ENCODE measurements at regions not wholly inside any gene's neighbourhood (a gene's known extent, or its start where the extent isn't known, plus 50 kb on each side); places are given as distances from the start of the nearest gene placed in this dataset.
A peak's percentile ranks its signal among the peaks of the same experiment; 100 is the strongest.

- Histone ChIP-seq H2BK5ac (ENCODE audit: low read depth, low read length, poor library complexity, severe bottlenecking) (no peak overlapping the region), H3K4ac (ENCODE audit: low read depth in 1 of 2, low read length in 2 of 2) (no peak overlapping the region), H3K36me3 (ENCODE audit: control insufficient read depth in 1 of 2, insufficient read depth in 2 of 2, low read depth in 1 of 2, low read length in 2 of 2) (no peaks in the 10 kb centered on the region), H4K91ac (ENCODE audit: low read length) (no peak overlapping the region), H2BK15ac (ENCODE audit: low read depth, poor library complexity, severe bottlenecking) (no peak overlapping the region), H2AK5ac (ENCODE audit: low read length, severe bottlenecking) (no peak overlapping the region), H3K27ac (ENCODE audit: low read length, poor library complexity, severe bottlenecking) (no peak overlapping the region), H2AFZ (ENCODE audit: low read depth, low read length) (no peak overlapping the region), H3K27me3 (ENCODE audit: control insufficient read depth in 1 of 2, insufficient read depth in 1 of 2, low read length in 2 of 2) (no peaks in the 10 kb centered on the region), H3K9me3 (ENCODE audit: control insufficient read depth, low read length) (no peaks in the 10 kb centered on the region), H3K4me3 (ENCODE audit: insufficient read depth in 1 of 2, low read depth in 1 of 2, low read length in 2 of 2) (no peak overlapping the region), H3K79me1 (replicated peaks; ENCODE audit: low read length, poor library complexity, severe bottlenecking) (no peaks in the 10 kb centered on the region), H2BK12ac (ENCODE audit: low read length in 2 of 2) (no peak overlapping the region), H4K8ac (ENCODE audit: low read length) (no peak overlapping the region), H3K4me2 (ENCODE audit: low read length, poor library complexity, severe bottlenecking) (no peak overlapping the region), H3K23ac (ENCODE audit: low read length in 2 of 2) (no peak overlapping the region), H2BK120ac (ENCODE audit: low read depth, low read length) (no peak overlapping the region), H3K9ac (ENCODE audit: low read length) (no peak overlapping the region), H3K14ac (ENCODE audit: low read length in 2 of 2) (no peak overlapping the region), H3K4me1 (ENCODE audit: control insufficient read depth, insufficient read depth, low read depth, low read length) (no peaks in the 10 kb centered on the region), H3K18ac (ENCODE audit: low read depth in 1 of 2, low read length in 2 of 2) (no peak overlapping the region)
- 94% methylated on average over 1 of the region's 1 CpG for WGBS
- no peak for DNase-seq
These were observed 1235.0 kb upstream of the ADGRL4 start for GRCh38 chr1:80241566-80241965.

- Histone ChIP-seq H3K27me3 (ENCODE audit: control insufficient read depth in 1 of 2, insufficient read depth in 1 of 2, low read length in 2 of 2) (no peaks in the 10 kb centered on the region), H3K4me3 (ENCODE audit: insufficient read depth in 1 of 2, low read depth in 1 of 2, low read length in 2 of 2) (no peak overlapping the region), H3K4me1 (ENCODE audit: control insufficient read depth, insufficient read depth, low read depth, low read length) (no peaks in the 10 kb centered on the region), H2AK5ac (ENCODE audit: low read length, severe bottlenecking) (no peak overlapping the region), H3K79me1 (replicated peaks; ENCODE audit: low read length, poor library complexity, severe bottlenecking) (no peaks in the 10 kb centered on the region), H2AFZ (ENCODE audit: low read depth, low read length) (no peak overlapping the region), H3K27ac (ENCODE audit: low read length, poor library complexity, severe bottlenecking) (no peak overlapping the region), H3K4ac (ENCODE audit: low read depth in 1 of 2, low read length in 2 of 2) (no peak overlapping the region), H2BK15ac (ENCODE audit: low read depth, poor library complexity, severe bottlenecking) (no peak overlapping the region), H4K8ac (ENCODE audit: low read length) (no peak overlapping the region), H3K18ac (ENCODE audit: low read depth in 1 of 2, low read length in 2 of 2) (no peak overlapping the region), H2BK120ac (ENCODE audit: low read depth, low read length) (no peak overlapping the region), H3K14ac (ENCODE audit: low read length in 2 of 2) (no peak overlapping the region), H3K9me3 (ENCODE audit: control insufficient read depth, low read length) (no peaks in the 10 kb centered on the region), H3K23ac (ENCODE audit: low read length in 2 of 2) (no peak overlapping the region), H3K36me3 (ENCODE audit: control insufficient read depth in 1 of 2, insufficient read depth in 2 of 2, low read depth in 1 of 2, low read length in 2 of 2) (no peaks in the 10 kb centered on the region), H4K91ac (ENCODE audit: low read length) (no peak overlapping the region), H3K9ac (ENCODE audit: low read length) (no peak overlapping the region), H2BK5ac (ENCODE audit: low read depth, low read length, poor library complexity, severe bottlenecking) (no peak overlapping the region), H2BK12ac (ENCODE audit: low read length in 2 of 2) (no peak overlapping the region), H3K4me2 (ENCODE audit: low read length, poor library complexity, severe bottlenecking) (no peak overlapping the region)
- DNase-seq = no peak
- WGBS = 47% methylated on average over 2 of the region's 2 CpGs
These were observed 1219.0 kb upstream of the ADGRL4 start for GRCh38 chr1:80225510-80225909.

GRCh38 chr1:80221319-80221718 is 1214.8 kb upstream of the ADGRL4 start:
- H3K27me3 ChIP-seq (ENCODE audit: control insufficient read depth in 1 of 2, insufficient read depth in 1 of 2, low read length in 2 of 2) = no peaks in the 10 kb centered on the region
- no peak overlapping the region for H3K14ac ChIP-seq (ENCODE audit: low read length in 2 of 2)
- H3K79me1 ChIP-seq (replicated peaks; ENCODE audit: low read length, poor library complexity, severe bottlenecking) = no peaks in the 10 kb centered on the region
- no peak overlapping the region for H4K91ac ChIP-seq (ENCODE audit: low read length)
- no peak for DNase-seq
- no peak overlapping the region for H2AFZ ChIP-seq (ENCODE audit: low read depth, low read length)
- no peak overlapping the region for H3K9ac ChIP-seq (ENCODE audit: low read length)
- 98% methylated on average over 3 of the region's 4 CpGs for WGBS
- no peak overlapping the region for H4K8ac ChIP-seq (ENCODE audit: low read length)
- H3K27ac ChIP-seq (ENCODE audit: low read length, poor library complexity, severe bottlenecking) = no peak overlapping the region
- H3K23ac ChIP-seq (ENCODE audit: low read length in 2 of 2) = no peak overlapping the region
- no peak overlapping the region for H2AK5ac ChIP-seq (ENCODE audit: low read length, severe bottlenecking)
- no peaks in the 10 kb centered on the region for H3K36me3 ChIP-seq (ENCODE audit: control insufficient read depth in 1 of 2, insufficient read depth in 2 of 2, low read depth in 1 of 2, low read length in 2 of 2)
- H2BK120ac ChIP-seq (ENCODE audit: low read depth, low read length) = no peak overlapping the region
- no peak overlapping the region for H2BK15ac ChIP-seq (ENCODE audit: low read depth, poor library complexity, severe bottlenecking)
- H3K4me3 ChIP-seq (ENCODE audit: insufficient read depth in 1 of 2, low read depth in 1 of 2, low read length in 2 of 2) = no peak overlapping the region
- no peaks in the 10 kb centered on the region for H3K4me1 ChIP-seq (ENCODE audit: control insufficient read depth, insufficient read depth, low read depth, low read length)
- H2BK5ac ChIP-seq (ENCODE audit: low read depth, low read length, poor library complexity, severe bottlenecking) = no peak overlapping the region
- H3K18ac ChIP-seq (ENCODE audit: low read depth in 1 of 2, low read length in 2 of 2) = no peak overlapping the region
- no peak overlapping the region for H3K4me2 ChIP-seq (ENCODE audit: low read length, poor library complexity, severe bottlenecking)
- no peak overlapping the region for H2BK12ac ChIP-seq (ENCODE audit: low read length in 2 of 2)
- H3K9me3 ChIP-seq (ENCODE audit: control insufficient read depth, low read length) = no peaks in the 10 kb centered on the region
- no peak overlapping the region for H3K4ac ChIP-seq (ENCODE audit: low read depth in 1 of 2, low read length in 2 of 2)

DNA sequence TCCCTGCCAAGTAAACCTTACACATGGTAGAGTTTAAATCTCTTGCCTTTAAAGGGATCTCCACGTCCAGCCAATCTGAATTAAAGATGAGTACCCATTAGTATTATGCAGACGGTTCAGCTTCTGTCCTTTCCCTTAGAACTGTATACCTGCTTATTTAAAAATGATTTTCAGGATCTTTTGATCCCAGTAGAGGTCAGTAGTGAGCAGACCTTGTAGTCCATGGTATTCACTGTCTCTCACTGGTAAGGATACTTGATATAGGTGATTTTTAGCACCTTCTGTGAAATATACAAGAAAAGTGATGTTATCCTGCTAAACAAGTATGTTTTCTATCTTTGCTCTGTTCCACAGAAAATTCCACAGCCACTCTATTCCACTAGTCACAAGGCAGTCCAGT is 1211.6 kb upstream of the ADGRL4 start:
- Histone ChIP-seq H3K14ac (ENCODE audit: low read length in 2 of 2) (no peak overlapping the region), H4K8ac (ENCODE audit: low read length) (no peak overlapping the region), H3K9ac (ENCODE audit: low read length) (peak overlapping the region; percentile 77), H3K4me1 (ENCODE audit: control insufficient read depth, insufficient read depth, low read depth, low read length) (no peaks in the 10 kb centered on the region), H3K9me3 (ENCODE audit: control insufficient read depth, low read length) (no peaks in the 10 kb centered on the region), H3K18ac (ENCODE audit: low read depth in 1 of 2, low read length in 2 of 2) (no peak overlapping the region), H2AFZ (ENCODE audit: low read depth, low read length) (no peak overlapping the region), H3K27me3 (ENCODE audit: control insufficient read depth in 1 of 2, insufficient read depth in 1 of 2, low read length in 2 of 2) (no peaks in the 10 kb centered on the region), H3K4me2 (ENCODE audit: low read length, poor library complexity, severe bottlenecking) (no peak overlapping the region), H3K23ac (ENCODE audit: low read length in 2 of 2) (no peak overlapping the region), H4K91ac (ENCODE audit: low read length) (no peak overlapping the region), H2BK12ac (ENCODE audit: low read length in 2 of 2) (no peak overlapping the region), H2BK120ac (ENCODE audit: low read depth, low read length) (no peak overlapping the region), H3K27ac (ENCODE audit: low read length, poor library complexity, severe bottlenecking) (no peak overlapping the region), H3K79me1 (replicated peaks; ENCODE audit: low read length, poor library complexity, severe bottlenecking) (no peaks in the 10 kb centered on the region), H2AK5ac (ENCODE audit: low read length, severe bottlenecking) (no peak overlapping the region), H2BK5ac (ENCODE audit: low read depth, low read length, poor library complexity, severe bottlenecking) (no peak overlapping the region), H3K4ac (ENCODE audit: low read depth in 1 of 2, low read length in 2 of 2) (no peak overlapping the region), H3K4me3 (ENCODE audit: insufficient read depth in 1 of 2, low read depth in 1 of 2, low read length in 2 of 2) (no peak overlapping the region), H2BK15ac (ENCODE audit: low read depth, poor library complexity, severe bottlenecking) (no peak overlapping the region), H3K36me3 (ENCODE audit: control insufficient read depth in 1 of 2, insufficient read depth in 2 of 2, low read depth in 1 of 2, low read length in 2 of 2) (no peaks in the 10 kb centered on the region)
- DNase-seq = peak; percentile 70
- 13% methylated on average over 1 of the region's 2 CpGs for WGBS

Measured in mesenchymal stem cell (in vitro differentiated cells and primary cell).